SW480 (cell line): ENCODE measurements at regions not wholly inside any gene's neighbourhood (a gene's known extent, or its start where the extent isn't known, plus 50 kb on each side); places are given as distances from the start of the nearest gene placed in this dataset.
"Not testable (repeated sequence)": the region's sequence is repeated elsewhere in the genome, so short reads cannot be mapped to it uniquely, and the experiment has no call there.

Experiments
- DNase-seq: peaks from one replicate; pipeline ENCODE4 v3.0.0-alpha.2; 2016; ENCODE audit warnings: low spot score

DNA sequence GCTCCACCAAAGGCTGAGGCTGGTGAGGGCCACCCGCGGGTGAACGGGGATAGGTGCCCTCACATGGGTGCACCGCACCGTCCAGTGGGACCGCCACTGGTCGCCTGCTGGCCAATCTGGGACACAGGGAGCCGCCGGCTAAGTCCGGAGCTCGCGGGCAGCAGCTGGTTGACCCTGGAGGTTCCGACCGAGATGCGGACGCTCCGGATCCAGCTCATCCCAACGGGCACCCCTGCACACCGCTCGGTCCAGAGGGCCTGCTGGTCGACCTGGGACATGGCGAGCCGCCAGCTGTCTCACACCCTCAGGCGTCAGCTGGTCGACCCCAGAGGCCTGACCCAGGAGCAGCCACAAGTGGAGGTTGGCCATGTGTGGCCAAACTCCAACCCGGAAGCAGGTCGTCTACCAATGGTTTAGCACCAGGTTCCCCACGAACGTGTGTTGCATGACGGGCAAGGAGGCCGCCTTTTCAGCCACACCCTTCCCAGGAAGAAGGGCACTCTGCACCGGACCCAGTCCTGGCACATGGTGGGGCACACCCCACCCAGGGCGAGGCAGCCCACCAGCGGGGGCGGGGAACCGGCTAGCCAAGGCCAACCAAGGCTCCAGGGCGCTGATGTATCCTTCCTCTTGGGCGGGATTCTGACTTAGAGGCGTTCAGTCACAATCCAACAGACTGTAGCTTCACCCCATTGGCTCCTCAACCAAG lies 746.0 kb upstream of the DEFB115 start:
- DNase-seq = no peak

DNA sequence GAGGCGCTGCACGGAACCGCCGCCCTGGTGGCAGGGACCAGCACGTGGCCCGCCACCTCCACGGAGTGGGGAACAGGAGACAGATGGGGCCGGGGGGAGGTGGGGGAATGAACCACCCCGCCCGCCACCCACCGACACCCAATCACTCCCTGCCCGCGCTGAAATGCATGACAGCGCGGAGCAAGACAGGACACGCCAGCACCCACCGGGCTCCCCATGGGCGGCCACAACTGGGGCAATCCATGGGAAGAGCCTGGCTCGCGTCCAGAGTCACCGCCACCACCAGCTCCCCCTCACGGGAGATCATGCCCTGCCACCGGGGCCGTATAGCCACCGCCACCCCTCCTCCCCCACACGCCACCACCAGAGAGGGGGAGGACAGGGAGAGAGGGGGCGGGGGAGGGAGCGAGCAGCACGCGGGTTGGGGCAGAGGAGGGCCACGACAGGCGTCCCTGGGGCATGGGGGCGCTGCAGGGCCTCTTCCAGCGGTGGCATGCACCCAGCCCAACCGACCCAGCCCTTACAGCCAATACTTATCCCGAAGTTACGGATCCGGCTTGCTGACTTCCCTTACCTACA lies 744.3 kb upstream of the DEFB115 start:
- DNase-seq = no peak

- DNase-seq = not testable (repeated sequence)
These were observed 741.5 kb upstream of the DEFB115 start for GRCh38 chr20:30515915-30516314.

DNA sequence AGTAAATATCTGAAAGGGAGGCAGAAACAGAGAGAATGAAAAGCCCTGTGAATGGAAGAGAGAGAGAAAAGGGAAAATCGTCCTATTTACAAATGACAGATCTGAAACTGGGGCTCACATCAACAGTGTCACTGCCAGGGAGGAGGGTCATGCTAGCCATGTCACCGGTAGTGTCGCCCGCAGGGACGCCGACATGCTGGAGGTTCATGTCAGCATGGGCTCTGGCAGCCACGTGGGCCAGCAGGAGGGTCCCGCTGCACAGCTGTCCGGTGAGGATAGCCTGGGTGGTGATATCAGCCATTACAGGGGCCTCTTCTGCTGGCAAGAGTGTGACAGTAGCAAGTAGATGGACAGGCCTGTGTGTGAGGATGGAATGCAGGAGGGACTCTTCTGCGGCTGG lies 738.6 kb upstream of the DEFB115 start:
- not testable (repeated sequence) for DNase-seq

GRCh38 chr20:30521686-30522415 lies 735.6 kb upstream of the DEFB115 start:
- not testable (repeated sequence) for DNase-seq

DNA sequence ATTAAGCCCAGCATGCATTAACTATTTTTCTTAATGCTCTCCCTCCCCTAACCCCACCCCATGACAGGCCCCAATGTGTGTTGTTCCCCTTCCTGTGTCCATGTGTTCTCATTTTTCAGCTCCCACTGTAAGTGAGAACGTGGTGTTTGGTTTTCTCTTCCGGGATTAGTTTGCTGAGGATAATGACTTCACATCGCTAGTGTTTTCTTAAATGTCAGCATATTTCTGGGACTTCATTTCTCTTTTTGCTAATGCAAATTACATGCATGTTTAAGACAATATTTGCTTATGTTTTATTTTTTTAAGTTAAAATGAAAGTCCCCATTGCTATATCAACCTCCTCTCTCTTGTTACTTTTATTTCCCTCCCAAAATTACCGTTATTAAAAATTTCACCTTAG lies 733.3 kb upstream of the DEFB115 start:
- DNase-seq = not testable (repeated sequence)

DNA sequence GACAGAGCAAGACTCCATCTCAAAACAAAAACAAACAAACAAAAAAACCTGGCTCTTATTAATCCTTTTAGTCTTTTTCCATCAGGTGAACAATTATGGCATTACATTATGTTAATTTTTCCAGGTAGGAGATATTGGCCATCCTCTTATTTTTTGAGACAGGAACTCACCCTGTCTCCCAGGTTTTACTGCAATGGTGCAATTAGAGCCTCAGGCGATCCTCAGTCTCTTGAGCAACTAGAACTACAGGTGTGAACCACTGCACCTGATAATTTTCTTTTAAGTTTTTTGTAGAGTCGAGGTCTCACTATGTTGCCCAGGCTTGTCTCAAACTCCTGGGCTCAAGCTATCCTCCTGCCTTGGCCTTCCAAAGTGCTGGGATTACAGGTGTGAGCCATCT lies 732.7 kb upstream of the DEFB115 start:
- not testable (repeated sequence) for DNase-seq

GRCh38 chr20:30533653-30534052 lies 723.8 kb upstream of the DEFB115 start:
- not testable (repeated sequence) for DNase-seq

DNA sequence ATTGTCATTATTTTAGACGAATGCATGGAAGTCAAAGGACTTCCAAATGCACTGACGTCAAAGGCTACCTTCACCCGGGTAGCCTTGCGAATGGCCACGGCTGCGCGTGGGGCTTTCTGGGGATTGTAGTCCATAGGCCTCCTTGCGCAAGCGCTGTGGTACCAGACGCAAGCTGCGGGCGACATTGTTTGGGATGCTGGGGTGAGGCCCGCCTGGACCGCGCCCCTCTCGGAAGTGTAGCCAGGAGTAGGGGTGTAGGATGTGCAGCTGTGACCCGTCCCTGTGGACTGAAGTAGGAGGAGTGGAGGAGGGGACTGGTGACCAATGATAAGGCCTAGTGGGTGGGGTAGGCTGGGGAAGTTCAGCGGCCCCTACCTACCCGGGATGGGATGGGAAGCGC lies 720.0 kb upstream of the DEFB115 start:
- DNase-seq = not testable (repeated sequence)

DNA sequence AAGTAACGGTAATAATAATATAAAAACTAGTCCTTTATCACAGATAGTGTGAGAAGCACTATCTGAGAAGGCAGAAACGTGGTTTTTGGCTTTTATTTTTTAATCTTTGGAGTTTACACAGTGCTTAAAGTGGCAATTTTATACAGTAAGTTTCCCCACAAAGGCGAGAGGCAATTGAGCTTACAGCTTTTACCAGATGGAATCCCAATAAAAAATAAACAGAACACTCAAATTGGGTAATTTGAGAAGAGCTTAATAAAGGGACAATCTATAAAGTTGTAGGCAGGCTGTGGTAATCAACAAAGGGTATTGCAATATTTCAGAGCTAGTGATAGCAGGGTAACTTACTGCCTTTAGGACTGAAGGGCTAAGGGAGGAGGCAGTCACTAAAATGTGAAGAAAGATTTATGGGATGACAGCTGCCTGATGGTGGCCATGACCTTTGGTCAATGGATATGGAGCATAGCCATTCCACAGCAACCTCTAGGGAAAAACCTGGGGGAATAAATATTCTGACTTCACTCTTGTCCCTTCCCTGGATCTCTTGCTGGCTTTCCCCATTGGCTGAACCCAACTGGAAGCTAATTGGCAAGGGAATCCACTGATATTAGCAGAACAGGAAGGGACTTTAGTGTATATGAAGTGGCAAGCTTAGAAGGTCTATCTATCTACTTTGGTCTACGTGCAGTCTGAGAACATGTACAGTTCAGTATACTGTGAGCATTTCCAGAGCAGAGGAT lies 717.0 kb upstream of the DEFB115 start:
- DNase-seq = not testable (repeated sequence)

DNA sequence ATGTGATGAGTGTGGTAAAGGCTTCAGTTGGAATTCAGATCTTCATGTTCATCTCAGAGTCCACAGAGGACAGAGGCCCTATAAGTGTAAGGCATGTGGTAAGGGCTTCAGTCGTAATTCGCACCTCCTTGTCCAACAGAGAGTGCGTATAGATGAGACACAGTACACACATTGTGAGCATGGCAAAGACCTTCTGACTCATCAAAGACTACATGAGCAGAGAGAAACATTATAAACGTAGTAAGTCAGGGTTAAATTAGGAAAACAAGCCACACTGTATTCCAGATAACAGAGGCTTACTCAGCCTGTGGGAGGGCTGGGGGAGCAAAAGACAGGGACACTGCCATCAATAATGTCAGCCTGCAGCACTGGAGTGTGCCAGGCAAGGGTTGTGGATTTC lies 706.2 kb upstream of the DEFB115 start:
- DNase-seq = peak; percentile 1

DNA sequence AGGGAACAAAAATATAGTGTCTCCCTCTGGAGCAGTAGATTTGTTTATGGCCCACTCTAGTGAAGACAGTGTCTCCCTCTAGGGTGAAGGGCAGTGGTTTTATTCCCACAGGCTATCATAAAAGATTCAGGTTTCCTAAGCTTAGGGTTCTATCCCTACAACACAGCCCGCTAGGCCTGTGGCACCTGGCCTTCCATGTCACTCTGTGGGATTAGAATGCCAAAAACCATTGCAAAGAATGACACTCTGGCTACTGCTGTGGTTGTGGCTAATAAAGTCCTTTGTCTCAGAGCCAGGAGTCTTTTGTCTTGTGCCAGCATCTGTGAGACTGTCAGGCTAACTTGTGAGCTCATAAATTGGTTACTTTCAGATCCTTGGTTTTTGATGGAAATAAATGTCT lies 700.7 kb upstream of the DEFB115 start:
- DNase-seq = not testable (repeated sequence)

- DNase-seq = not testable (repeated sequence)
These were observed 692.4 kb upstream of the DEFB115 start for GRCh38 chr20:30565086-30565485.

DNA sequence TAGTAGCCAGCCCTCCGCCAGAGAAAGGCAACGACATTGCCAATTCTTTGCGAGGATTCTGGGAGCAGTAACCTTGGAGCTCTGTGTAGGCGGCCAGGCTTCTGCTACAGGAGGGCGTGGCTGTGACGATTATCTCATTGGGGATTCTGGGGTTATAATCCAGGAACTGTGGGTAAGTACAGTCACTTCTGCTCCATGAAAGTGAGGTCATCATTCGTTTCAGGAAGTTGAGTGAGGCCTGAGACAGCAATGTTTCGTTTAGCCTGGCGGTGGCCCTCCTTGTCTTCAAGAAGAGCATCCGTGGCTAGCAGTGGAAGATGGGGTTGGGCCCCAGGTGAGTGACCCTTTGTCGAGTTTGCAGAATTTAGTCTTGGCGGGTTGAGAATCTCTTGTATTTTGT lies 687.6 kb upstream of the DEFB115 start:
- DNase-seq = not testable (repeated sequence)

DNA sequence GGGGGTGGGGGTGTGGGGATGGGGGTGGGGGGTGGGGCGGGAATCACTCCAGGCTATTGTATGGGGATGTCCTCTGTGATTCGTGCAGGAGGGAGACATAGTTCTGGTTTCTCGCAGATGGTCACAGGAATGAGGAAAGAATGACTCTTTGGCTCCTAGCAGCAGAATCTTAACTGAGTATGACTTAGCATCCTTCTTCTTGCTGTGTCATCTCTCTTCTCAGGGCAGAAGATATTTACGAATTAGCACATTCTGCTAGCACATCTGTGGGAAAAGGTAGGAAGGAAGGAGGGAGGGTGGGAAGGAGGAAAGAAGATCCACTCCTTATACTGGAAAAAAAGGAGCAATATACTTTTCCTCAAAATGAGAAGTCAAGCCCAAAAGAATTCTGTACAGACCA lies 686.8 kb upstream of the DEFB115 start:
- not testable (repeated sequence) for DNase-seq

DNA sequence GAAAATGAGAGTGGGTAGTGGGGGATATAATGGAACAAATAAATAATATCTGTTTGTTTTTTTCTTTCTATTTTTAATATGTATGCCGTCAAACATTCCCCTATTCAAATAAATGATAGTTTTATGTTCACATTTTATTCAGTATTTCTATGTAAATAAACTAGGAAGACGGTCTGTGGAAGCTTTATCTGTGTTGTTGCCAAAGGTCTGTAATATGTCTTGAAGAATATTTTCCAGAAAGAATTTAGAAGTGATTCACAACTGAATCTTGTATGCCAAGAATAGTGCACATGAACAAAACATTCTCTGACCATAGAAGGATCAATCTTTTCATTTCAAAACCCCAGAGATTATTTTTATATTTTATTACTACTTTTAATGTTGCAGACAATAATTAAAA lies 683.1 kb upstream of the DEFB115 start:
- DNase-seq = not testable (repeated sequence)

- peak; percentile 26 for DNase-seq
These were observed 678.4 kb upstream of the DEFB115 start for GRCh38 chr20:30579069-30579468.

GRCh38 chr20:30579824-30580438 lies 677.5 kb upstream of the DEFB115 start:
- DNase-seq = peak; percentile 95

- not testable (repeated sequence) for DNase-seq
These were observed 675.6 kb upstream of the DEFB115 start for GRCh38 chr20:30581839-30582238.

DNA sequence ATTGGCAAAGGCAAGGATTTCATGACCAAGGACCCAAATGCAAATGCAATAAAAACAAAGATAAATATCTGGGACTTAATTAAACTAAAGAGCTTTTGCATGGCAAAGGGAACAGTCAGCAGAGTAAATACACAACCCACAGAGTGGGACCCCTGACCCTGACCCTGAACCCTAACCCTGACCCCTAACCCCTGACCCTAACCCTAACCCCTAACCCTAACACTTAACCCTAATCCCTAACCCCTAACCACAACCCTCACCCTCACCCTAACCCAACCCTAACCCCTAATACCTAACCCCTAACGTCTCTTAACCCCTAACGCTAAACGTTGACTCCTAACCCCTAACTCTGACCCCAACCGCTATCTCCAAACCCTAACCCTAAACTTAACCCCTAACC lies 673.1 kb upstream of the DEFB115 start:
- DNase-seq = not testable (repeated sequence)

DNA sequence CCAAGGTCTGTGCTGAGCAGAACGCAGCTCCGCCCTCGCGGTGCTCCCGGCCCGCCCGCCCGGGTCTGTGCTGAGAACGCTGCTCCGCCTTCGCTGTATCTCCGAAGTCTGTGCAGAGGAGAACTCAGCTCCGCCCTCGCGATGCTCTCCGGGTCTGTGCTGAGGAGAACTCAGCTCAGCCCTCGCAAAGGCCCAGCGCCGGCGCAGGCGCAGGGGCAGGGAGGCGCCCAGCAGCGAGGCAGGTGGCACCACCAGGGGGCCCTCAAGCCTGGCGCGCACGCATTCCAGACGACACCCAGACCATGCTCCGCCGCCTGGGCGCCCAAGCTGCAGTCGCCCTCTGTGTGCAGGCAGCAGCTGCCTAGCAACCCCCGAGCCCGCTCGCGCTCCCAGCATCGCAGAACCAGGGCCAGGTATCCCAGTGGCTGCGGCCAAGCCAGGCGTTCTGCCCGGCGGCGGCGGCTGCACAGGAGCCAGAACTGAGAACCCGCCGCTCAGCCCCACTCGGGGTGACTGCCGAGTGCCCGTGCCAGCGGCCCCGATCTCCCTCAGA lies 672.1 kb upstream of the DEFB115 start:
- DNase-seq = peak; percentile 83

GRCh38 chr20:30586178-30586577 lies 671.3 kb upstream of the DEFB115 start:
- DNase-seq = not testable (repeated sequence)
